ENCODE measurements at regions not wholly inside any gene's neighbourhood (a gene's known extent, or its start where the extent isn't known, plus 50 kb on each side); places are given as distances from the start of the nearest gene placed in this dataset.

- no peak for DNase-seq (ENCODE audit: extremely low read depth, low read depth, low spot score)
Measured at GRCh38 chr4:81965454-81965853, 408.3 kb downstream of the HNRNPD start.

- DNase-seq (ENCODE audit: extremely low read depth, low read depth, low spot score), result no peak
Measured at GRCh38 chr4:81963763-81964020, 410.1 kb downstream of the HNRNPD start.

- no peak for DNase-seq (ENCODE audit: extremely low read depth, low read depth, low spot score)
Measured at GRCh38 chr4:81963015-81963762, 410.6 kb downstream of the HNRNPD start.

- DNase-seq (ENCODE audit: extremely low read depth, low read depth, low spot score), result no peak
Measured at GRCh38 chr4:81960961-81961360, 412.8 kb downstream of the HNRNPD start.

DNA sequence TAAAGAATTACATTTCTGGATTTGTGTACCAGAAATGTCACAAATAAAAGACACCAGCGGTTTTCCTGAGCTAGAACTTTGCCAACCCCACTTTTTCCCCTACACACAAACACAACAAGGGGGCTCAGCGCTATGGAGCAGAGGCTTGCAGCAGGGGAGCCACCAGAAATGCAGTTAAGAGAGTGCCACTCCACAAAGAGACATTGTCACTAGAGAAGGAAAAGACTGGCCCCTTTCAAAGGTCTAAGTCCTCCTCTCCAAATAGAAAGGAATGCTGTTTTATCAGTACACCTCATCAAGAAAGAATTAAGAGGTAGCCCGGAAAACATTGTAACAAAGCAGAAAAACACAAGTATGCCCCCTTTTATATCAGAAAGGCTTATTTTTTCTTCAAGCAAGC is 419.5 kb downstream of the HNRNPD start:
- no peak for DNase-seq (ENCODE audit: extremely low read depth, low read depth, low spot score)

- DNase-seq (ENCODE audit: extremely low read depth, low read depth, low spot score), result no peak
Measured at GRCh38 chr4:81951891-81952455, 421.8 kb downstream of the HNRNPD start.

- DNase-seq (ENCODE audit: extremely low read depth, low read depth, low spot score), result no peak
Measured at GRCh38 chr4:81946996-81947395, 426.8 kb downstream of the HNRNPD start.

GRCh38 chr4:81930506-81931238 is 443.1 kb downstream of the HNRNPD start:
- no peak for DNase-seq (ENCODE audit: extremely low read depth, low read depth, low spot score)

DNA sequence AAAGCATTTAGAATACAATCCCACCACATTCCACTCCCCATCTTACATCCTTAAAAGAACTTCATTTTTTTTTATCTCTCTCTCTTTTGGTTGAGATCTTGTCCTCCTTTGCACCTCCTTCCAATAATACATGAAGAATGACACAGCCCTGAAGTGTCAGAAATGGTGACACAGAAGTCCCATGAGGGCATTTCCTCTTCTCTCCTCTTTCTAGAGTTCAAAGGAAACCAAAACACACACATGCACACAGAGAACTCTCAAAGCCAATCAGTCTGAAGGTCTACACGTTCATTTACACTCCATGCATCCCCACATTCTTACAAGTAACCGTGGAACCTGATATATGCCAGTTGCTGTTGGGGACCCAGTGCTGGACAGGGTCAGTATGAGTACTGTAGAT is 450.7 kb downstream of the HNRNPD start:
- no peak for DNase-seq (ENCODE audit: extremely low read depth, low read depth, low spot score)

DNA sequence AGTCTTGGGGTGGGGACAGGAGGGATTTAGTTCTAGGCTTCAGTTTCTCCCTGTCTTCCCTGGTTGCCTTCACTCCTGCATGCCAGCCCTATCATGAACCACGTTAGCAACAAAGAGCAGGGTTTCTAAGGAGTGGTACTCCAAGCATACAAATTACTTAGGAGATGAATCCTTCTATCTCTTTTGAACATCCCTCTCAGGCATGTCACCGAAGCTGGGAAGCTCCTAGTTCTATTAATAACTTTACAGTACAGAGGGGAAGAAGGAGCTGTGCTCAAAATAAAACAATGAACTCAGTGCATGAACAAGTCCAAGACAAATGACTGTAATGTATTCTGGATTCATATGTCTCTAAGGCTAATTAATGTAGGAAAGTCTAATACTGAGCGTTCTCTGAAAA is 450.6 kb upstream of the RASGEF1B start:
- DNase-seq (ENCODE audit: extremely low read depth, low read depth, low spot score), result no peak

- no peak for DNase-seq (ENCODE audit: extremely low read depth, low read depth, low spot score)
Measured at GRCh38 chr4:81921751-81922159, 450.0 kb upstream of the RASGEF1B start.

DNA sequence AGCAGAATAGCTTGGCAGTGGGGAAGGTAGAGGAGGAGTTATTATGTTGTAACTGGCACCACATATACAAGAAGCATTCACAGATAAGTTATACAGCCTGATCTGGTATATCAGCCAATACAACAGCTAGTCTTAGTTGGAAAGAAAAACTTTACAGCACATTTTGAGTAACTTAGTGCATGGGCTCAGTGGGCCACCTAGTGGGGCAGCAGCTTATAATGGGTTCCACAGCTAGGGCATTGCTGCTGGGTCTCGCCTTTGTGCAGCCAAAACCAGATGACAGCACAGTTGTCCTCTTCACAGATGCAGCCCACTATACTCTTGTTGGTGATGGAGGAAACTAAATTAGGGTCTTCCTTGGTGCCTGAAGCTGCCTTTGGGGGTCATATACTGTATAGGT is 448.1 kb upstream of the RASGEF1B start:
- DNase-seq (ENCODE audit: extremely low read depth, low read depth, low spot score), result no peak

GRCh38 chr4:81919223-81919622 is 447.5 kb upstream of the RASGEF1B start:
- no peak for DNase-seq (ENCODE audit: extremely low read depth, low read depth, low spot score)

DNA sequence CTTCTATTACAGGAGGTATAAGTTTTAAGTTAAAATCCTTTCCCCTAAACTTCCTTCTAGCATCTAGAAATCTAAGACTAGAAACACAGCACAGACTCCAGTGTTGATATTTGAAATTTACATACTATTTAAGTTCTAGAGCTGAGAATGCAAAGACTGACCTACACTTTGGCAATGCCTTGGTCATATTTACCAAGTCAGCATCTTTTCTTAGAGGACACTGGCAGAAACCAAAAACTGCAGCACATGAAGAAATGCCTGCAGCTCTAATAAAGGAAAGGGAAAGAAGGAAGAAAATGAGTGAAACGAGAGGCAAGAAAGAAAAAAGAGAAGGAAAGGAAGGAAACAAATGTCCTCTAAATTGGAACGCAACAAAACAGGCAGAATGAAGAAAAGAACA is 443.7 kb upstream of the RASGEF1B start:
- no peak for DNase-seq (ENCODE audit: extremely low read depth, low read depth, low spot score)

DNA sequence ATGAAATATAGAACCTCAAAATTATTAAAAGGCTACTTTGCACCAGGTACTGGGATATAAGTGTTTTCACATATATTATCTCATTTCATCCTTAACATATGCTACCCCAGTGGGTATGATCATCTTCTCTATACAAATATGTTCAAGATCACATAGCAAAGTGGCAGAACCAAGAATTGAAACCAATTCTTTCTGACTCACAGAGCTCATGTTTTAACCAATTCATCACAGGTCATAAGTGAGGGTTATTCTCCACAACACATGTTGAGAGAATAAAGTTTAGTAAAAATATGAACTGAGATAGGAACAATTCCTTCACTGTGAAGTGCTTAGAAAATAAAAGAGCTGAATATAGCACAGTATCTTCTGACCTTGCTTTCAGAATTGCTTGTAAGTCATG is 442.9 kb upstream of the RASGEF1B start:
- DNase-seq (ENCODE audit: extremely low read depth, low read depth, low spot score), result no peak

GRCh38 chr4:81913427-81913879 is 441.7 kb upstream of the RASGEF1B start:
- DNase-seq (ENCODE audit: extremely low read depth, low read depth, low spot score), result no peak

- no peak for DNase-seq (ENCODE audit: extremely low read depth, low read depth, low spot score)
Measured at GRCh38 chr4:81912376-81913030, 440.8 kb upstream of the RASGEF1B start.

- no peak for DNase-seq (ENCODE audit: extremely low read depth, low read depth, low spot score)
Measured at GRCh38 chr4:81906905-81907304, 435.2 kb upstream of the RASGEF1B start.

DNA sequence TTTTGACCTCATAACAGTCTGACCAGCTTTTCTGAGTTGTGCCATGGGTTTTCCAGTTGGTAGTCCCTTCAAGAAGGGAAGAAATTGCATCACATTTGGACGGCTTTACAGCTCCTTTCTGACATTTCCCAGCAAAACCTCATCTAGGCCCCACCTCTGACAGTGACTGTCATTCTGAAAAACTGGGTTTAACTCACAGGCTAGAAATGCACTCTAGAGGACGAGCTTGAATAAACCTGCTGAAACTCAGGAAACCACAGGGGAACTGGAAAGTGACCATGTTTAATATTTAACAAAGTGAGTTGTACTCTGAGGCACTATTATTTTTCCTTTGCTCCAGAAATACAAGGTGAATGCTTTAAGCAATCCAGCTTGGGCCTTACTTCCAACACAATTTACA is 434.3 kb upstream of the RASGEF1B start:
- no peak for DNase-seq (ENCODE audit: extremely low read depth, low read depth, low spot score)

GRCh38 chr4:81904121-81904520 is 432.4 kb upstream of the RASGEF1B start:
- no peak for DNase-seq (ENCODE audit: extremely low read depth, low read depth, low spot score)

- DNase-seq (ENCODE audit: extremely low read depth, low read depth, low spot score), result no peak
Measured at GRCh38 chr4:81903212-81903611, 431.5 kb upstream of the RASGEF1B start.

Measured in glomerular endothelial cell (primary cell).